GM18867 (cell line): ENCODE measurements at regions not wholly inside any gene's neighbourhood (a gene's known extent, or its start where the extent isn't known, plus 50 kb on each side); places are given as distances from the start of the nearest gene placed in this dataset.
"Not testable (repeated sequence)": the region's sequence is repeated elsewhere in the genome, so short reads cannot be mapped to it uniquely, and the experiment has no call there.

Experiments
- ATAC-seq: cut with Tn5 transposase; IDR thresholded peaks from one replicate; pipeline ENCODE4 v1.9.1; 2021; ENCODE audit warnings: mild to moderate bottlenecking, moderate library complexity; ENCODE audit not compliant: unreplicated experiment

DNA sequence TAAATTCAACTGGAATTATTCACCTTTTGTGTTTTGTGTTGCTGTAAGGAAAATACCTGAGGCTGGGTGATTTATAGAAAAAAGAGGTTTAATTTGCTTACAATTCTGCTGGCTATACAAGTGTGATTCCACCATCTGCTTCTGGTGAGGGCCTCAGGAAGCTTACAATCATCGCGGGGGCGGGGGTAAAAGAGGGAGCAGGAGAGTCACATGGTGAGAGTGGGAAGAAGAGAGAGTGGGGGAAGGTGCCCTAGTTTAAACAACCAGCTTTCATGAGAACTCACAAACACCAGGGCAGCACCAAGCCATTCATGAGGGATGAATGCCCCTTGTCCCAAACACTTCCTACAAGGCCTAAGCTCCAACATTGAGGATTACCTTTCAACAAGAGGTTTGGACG, 760.7 kb upstream of the PCDH9 start:
- no peak for ATAC-seq

DNA sequence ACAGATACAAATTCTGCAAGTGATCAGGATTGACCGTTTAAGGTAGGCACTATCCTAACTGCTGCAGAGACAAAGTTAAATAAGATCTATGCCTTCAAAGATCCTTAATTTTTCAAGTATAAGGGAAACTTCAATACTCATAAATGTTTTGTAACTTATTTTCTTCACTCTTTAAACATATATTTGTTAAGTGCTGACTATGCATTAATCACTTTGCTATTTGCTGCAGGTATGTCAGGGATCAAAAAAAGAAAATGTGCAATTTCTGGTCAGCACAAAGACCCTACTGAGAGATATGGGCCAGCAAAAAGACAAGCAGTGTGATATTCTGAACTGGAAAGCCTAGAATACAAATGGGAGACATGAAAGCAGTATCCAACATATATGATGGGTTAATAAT, 756.1 kb upstream of the PCDH9 start:
- no peak for ATAC-seq

DNA sequence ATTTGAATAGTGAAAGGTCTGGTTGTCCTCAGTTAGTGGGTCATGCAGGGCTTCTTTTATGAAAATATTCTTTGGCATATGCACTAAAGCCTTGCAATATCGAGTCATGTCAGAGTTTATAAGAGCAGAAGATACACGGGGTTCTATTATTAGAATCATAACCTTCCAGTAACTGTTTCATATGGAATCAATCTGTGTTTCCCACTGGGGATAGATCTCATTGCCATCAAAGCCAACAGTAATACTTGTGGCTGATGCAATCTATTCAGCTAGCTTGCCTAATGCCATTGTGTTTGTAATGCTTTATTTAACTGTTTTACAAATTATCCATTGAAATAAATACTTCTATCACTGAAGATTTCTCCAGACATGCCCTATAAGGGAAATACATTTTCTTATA, 746.9 kb upstream of the PCDH9 start:
- ATAC-seq, result no peak

DNA sequence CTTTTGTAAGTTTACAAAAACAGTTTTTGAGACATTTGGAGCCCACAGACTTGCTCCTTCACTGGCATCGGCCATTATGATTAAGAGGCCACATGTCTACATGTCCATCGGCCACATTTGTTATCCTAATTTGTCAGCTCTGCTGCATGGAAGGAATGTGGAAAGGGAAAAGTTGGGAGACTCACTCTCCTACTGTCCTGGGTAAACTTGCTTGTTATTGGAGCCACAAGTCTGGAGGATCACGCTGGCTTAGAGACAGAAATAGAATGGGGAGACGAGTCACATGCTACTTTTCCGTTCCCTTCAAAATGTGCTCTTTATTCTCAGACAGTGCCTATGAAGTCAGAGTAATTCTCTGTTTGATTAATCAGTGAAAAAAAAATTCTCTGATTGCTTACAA, 741.2 kb upstream of the PCDH9 start:
- no peak for ATAC-seq

DNA sequence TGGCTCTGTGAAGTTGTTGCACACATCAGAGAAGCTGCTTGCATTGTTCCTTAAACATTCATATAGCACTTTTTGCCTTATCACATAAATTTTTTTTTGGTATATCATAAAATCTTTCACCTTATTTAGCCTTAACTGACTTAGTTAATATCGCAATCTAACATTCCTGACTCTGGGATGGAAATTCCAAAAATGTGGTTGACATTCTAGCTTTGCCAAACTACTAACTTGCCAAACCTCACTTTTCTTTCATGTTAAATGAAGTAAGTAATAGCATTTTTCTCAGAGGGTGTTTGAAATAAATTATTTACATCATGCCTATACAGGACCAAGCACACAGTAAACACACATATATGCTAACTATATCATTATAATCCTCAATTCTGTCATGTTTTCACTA, 736.9 kb upstream of the PCDH9 start:
- no peak for ATAC-seq

DNA sequence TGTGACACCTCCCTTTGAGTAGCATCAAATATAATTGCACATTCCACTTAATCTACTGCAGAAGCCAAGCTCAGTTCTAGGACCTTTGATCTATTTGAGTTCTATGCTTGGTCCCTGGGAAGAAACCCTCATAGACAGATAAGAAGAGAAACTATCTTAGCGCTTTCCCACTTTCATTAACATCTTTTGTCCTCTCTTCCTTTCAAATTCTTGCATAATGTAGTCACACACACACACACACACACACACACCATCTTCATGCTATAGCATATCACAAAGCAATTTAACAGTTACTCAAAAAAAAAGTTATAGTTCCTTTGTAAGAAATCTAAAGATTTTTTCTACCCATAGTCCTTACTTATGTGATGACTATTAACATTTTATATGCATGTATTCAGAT, 735.9 kb upstream of the PCDH9 start:
- ATAC-seq, result no peak

DNA sequence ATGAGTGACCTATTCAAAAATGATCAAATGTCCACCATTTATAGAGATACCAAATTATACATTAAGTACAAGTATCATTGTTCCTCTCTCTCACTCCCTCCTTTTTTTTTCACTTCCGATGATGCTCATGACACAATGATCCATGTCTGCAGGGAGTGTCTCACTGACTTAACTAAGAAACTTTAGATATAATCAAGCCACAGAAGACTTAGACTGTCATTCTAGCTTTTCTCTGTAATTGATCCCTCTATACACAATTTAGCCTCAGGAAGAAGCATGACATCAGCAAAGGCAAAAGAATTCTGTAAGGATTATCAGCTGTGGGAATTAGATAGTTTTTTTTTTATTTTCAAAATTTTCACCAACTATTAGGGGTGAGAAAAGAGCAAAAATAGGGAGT, 734.9 kb upstream of the PCDH9 start:
- no peak for ATAC-seq

DNA sequence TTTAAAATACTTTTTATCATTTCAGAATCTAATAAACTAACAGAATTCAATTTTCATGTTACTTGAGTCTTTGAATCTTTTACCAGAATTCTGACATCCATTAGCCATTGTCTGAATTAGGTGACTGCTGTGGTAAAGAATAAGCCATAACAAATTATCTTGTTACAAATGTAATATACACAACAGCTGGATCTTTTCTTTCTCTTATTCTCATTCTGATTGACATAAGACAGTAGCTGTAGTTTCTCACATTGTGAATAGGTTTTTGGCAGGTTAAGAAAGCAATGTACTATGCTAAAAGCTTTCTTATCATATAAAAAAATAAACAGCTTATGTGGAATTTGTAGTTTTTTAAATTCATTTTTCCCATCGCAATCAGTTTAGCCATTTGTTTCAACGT, 734.0 kb upstream of the PCDH9 start:
- no peak for ATAC-seq

DNA sequence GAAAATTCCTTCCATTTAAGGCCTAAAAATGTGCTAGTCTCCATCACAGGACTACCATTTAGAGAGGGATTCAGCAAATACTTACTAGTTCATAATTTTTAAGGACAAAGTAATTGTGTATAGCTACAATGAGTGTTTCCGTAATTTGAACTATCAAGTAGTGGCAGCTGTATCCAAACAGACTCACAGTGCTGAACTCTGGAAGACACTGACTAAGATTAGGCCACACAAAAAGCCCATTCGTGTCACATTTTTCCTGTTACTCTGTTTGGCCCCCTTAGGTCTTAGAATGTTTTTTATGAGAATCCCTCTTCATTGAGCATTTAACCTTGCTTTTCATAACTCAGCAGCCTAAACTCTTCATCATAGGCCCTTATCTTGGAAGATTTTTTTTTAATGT, 731.2 kb upstream of the PCDH9 start:
- no peak for ATAC-seq

DNA sequence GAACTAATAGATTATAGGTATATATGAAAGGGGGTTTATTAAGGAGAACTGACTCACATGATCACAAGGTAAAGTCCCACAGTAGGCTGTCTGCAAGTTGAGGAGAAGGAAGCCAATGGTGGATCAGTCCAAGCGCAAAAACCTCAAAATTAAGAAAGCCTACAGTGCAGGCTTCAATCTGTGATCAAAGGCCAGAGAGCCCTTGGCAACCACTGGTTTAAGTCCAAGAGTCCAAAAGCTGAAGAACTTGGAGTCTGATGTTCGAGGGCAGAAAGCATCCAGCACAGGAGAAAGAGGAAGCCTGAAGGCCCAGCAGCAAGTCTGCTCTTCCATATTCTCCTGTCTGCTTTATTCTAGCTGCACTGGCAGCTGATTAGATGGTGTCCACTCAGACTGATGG, 721.3 kb upstream of the PCDH9 start:
- no peak for ATAC-seq

DNA sequence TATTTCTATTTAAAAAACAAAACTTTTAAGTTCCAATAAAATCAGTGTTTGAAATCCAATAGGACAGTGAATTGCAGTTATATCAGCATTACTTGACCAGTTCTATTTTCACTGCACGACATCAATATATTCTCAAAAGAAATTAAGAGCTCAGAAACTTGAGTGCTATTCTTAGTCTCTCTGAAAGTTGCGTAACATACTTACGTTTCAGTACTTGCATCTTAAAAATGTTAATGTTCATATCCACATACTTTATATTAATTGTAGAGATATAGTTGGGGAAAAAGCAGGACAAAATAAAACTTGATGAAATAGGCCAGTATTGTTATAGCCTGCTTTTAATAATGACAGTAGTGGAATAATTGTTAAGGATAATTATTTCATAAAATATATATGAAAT, 720.5 kb upstream of the PCDH9 start:
- ATAC-seq, result no peak

DNA sequence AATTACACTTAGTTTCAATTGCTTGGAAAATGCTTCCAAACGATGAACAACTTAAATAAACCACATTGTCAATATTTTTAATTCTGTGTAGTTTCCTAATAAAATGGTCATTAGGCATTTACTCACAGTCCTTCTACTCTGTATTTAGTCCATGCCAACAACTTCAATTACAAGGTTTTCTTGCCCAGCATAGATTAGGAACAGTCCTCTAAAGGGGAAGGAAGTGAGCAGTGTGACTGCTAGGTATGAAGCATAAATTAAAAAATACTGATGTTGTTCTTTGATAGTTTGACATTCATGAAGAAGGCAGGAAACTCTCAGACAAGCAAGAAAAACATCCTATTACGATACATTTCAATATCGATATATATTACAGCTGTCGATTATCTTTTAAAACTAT, 716.0 kb upstream of the PCDH9 start:
- no peak for ATAC-seq

DNA sequence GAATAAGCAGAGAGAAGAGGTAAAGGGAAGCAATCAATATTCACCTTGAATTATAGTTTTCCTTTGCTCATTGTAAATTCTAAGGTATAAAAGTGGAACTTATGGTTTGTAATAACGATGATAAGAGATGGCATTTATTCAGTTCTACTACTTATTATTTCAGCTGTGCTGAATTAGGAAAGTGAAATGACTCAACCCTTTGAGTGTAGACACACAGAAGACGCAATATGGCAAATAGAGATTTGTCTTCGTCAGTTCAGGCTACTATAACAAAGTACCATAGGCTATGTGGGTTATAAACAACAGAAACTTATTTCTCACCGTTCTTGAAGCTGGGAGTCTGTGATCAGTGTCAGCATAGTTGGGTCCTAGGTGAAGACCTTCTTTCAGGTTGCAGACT, 713.0 kb upstream of the PCDH9 start:
- no peak for ATAC-seq

DNA sequence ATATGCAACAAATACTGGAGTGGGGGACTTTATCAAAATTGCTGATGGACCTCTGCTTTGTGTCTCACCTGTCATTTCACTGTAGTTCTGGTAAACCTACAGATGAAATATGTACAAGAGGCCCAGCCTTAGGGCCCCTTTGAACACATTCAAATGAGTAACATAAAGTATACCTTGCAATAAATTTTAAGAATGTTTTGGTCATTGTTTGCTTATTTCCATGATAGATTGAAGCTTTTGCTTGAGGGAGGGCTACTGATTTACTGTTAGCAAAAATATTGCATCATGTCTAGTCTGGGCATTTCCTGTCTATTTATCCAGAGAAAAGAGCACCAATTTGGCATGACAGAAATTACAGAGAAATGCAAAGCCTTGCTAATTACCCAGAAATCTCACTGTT, 705.5 kb upstream of the PCDH9 start:
- ATAC-seq, result no peak

DNA sequence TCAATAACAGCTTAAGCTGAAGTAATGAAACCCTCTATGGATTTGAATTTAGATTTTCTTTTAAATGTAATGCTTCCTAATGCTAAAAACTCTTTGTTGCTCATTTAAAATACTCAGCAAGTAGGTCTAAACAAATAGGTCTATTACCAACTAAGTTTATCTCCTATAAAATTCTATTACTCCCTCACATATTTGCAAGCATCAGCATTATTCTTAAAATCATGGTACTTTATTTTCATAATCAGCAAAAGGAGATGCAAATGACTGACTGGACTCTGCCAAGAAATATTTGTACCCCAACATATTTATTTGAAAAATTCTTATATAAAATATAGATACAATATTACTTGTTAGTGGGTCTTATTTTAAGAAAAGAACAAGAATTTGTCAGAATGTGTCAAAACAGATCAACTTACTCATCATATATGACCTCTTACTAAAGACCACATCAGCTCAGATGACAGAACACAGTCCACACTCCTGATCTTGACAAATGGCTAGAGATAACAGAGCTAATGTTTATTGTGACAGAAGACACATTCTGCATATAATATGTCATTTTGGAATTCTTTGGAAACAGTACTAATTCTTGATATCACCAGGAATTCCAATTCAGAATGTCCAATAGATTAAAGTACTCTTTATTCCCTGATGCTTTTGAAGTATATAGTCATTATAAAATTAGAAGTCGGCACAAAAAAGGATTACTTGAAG, 704.6 kb upstream of the PCDH9 start:
- no peak for ATAC-seq

DNA sequence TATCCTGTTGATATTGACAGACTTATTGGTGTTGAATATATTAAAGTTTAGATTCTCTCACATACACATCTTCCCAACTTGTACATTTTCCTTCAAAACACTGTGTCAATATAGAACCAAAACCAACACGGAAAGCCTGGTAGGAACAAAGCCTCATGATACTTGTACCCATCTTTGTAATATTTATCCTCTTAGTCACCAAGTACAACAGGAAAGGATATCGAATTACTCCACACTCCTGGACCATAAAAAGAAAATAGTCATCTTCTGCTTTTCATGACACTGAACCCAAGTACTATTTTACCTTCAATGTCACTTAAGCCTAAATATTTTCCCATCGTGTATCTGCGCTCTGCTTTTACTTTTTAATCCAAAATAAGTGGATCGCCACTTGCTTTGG, 702.9 kb upstream of the PCDH9 start:
- ATAC-seq, result no peak

DNA sequence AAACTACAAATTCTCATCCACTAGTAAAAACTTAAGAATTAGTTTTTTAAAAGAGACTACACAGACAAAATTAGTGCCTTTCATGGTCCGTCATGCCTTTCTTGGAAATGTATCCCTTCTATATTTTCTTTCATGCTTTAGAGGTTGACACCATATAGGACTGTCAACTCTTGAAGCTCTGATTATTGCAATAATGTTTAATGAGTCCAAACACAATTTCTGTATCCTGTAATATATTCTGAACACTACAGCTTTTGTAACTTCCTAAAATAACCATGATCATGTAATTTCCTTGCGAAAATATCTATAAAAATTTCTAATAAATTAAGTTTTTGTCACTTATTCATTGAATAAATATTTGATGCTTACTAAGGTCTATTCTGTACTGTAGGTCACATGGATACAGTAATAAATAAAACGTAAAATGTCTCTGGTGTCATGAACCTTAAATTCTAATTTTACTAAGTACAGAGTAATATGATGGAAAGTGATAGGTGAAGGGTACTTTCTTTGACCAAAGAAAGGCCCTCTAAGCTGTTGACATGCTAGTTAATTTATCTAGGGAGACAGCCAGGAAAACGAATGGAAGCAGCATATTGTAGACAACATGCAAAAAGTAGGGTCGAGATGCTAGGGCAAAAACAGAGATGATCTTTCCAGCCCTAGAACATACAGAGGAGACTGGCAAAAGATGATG, 687.3 kb upstream of the PCDH9 start:
- ATAC-seq, result no peak

DNA sequence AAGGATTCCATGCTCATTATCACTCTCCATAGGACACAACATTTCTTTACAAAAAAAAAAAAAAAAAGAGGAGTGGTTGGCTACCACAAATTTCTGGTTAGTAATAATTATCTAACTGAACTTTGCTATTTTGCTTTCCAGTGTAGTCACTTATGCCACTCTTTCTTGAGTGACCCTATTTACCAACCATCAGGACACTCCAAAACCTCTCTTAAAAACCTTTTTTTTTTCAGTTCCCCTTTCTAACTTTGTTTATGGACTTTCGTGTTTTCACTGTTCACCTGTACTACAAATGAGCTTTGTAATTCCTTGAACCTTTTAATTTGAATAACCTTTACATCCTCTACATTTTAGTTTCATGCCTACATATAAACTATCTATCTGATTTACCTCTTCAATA, 686.5 kb upstream of the PCDH9 start:
- ATAC-seq, result no peak

DNA sequence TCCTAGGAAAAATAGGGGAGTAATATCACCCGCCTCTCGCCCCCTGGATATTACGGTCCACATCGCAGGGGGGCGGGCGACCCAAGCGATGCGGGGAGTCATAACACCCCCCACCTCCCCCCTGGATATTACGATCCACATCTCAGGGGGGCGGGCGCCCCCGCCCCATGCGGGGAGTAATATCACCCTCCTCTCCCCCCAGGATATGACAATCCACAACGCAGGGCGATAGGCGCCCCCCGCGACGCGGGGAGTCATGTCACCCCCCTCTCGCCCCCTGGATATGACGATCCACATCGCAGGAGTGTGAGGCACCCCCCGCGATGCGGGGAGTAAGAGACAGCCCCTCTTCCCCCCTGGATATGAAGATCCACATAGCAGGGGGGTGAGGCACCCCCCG, 684.4 kb upstream of the PCDH9 start:
- no peak for ATAC-seq

DNA sequence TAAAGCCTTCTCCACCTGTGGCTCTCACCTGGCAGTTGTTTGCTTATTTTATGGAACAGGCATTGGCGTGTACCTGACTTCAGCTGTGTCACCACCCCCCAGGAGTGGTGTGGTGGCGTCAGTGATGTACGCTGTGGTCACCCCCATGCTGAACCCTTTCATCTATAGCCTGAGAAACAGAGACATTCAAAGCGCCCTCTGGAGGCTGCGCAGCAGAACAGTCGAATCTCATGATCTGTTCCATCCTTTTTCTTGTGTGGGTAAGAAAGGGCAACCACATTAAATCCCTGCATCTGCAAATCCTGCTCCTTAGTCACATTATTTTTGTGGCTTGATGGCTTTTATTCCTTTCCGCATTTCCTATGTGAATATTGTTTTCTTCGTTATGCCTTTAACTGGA, 672.8 kb upstream of the PCDH9 start:
- ATAC-seq, result not testable (repeated sequence)

DNA sequence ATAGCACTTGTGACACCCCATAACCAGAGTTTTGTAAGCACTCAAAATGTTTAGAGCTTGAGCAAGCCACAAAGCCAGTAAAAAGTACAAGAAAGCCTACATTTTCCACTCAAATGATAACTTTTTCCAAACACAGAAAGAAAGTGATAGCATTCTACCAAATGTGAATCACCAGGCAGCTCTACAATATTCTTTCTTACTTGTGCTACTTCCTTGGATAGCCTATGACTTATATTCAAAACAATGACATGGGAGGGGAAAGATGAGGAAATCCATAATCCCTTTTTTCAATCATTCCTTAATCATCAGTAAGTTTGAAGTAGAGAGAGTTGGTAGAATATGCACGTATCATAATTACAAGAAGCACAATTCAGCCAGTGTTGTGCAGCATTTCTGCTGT, 650.8 kb upstream of the PCDH9 start:
- ATAC-seq, result no peak

DNA sequence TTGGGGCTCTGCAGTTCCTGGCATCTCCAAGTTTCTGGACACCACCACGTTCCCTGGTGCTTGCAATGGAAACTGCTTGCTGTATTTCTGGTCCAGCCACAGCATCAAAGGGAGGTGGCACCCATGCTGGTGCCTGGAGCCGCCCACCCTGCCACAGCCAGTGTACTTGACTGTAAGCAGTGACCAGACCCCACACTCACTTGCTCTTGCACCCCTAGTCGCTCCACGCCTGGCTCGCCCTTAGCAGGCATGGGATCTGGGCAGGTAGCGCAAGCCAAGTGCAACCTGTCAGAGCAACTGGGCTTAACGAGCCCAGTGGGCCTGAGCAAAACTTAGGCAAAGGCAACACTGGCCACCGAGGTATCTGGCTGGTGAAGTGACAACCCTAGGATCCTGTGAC, 648.2 kb upstream of the PCDH9 start:
- no peak for ATAC-seq

DNA sequence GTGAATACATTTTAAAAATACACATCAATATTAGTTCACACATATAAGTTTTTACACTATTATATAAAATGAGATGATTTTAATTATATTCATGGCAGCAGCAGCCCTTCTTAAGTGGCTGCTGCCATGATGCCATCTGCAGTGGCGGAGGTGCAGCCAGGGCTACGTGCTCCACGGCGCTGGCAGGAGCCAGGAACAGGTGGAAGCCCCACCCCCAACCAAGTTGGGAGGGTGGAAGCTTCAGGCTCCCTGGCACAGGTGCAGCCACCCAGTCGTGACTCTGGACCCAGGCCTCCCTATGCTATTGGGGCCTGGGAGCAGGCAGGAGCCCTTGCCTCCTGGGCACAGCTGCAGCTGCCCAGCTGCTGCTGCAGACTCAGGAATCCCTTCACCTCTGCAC, 646.9 kb upstream of the PCDH9 start:
- no peak for ATAC-seq
